ENCODE measurements at regions not wholly inside any gene's neighbourhood (a gene's known extent, or its start where the extent isn't known, plus 50 kb on each side); places are given as distances from the start of the nearest gene placed in this dataset.

DNA sequence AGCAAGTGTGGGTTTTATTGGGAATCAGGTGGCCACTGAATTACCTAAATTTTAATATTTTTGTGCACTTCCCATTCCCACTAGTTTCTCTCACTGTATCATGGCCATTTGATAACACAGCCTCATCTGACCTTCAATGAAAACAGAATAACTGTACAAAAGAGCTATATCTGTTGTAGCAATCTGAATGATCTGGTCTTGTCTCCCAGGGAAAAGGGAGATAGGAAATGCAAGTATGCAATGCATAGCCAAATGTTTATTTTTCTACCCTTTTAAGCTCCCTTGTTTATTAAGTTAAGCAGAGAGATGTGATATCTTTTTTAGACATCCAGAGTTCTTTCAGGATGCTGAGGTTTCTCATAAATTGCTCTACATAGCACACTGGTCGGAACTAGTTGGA, 288.3 kb upstream of the CLINT1 start:
- DNase-seq, result no peak

- no peak for DNase-seq
Observed at GRCh38 chr5:158145827-158146226, 286.9 kb upstream of the CLINT1 start.

DNA sequence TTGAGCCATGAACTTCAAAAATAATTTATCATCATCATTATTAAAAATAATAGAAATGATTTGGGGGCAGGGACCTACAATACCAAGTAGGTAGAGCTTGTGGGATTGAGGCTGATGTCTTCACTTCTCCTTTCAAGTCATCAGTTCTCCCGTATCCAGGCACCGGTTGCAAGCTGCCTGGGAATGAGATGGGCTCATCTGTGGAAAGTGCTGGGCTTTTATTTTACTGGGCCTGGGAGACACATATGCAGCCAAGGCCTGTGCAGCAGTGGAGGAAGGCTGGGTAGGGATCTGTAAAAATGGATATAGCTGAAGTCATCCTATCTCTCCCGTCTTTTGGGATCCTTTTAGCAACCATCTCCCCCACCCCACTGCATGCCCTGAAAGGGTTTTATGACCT, 284.1 kb upstream of the CLINT1 start:
- no peak for DNase-seq

DNA sequence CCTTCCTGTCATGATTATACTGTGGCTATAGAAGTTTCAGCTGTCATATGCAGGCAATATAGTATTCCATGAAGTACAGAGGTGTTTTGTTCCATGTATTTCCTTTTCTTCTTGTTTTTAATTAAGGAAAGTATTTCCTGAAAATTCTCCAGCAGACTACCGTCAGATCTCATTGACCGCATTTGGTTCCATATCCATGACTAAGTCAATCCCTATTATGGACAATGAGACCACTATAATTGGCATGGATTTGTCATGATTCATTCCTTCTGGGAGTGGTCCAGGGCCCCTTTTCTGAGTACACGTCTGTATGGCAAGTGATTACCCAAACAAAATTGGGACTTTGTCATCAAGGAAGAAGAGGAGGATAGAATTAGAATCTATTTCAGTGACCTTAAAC, 283.2 kb upstream of the CLINT1 start:
- no peak for DNase-seq

GRCh38 chr5:158140120-158140731, 281.3 kb upstream of the CLINT1 start:
- no peak for DNase-seq

DNA sequence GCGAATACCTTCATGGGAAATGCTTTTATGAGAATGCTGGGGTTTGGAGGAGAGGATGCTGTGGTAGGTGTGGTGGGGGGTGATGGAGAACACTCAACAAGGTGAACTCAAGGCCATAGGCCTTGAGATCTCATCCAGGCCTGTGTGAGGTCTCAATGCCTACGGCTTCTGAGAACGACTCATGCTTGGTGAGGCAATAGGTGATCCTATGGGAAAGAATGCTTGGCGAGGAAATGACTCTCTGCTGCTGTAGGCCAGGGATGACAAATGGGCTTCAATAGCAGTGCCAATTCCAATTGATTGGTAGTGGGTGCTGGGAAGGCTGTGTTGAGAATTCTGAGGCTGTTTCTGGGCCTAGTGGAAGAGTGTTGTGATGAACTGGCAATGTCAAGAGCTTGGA, 280.2 kb upstream of the CLINT1 start:
- no peak for DNase-seq

- DNase-seq, result no peak
Observed at GRCh38 chr5:158135682-158136179, 276.8 kb upstream of the CLINT1 start.

DNA sequence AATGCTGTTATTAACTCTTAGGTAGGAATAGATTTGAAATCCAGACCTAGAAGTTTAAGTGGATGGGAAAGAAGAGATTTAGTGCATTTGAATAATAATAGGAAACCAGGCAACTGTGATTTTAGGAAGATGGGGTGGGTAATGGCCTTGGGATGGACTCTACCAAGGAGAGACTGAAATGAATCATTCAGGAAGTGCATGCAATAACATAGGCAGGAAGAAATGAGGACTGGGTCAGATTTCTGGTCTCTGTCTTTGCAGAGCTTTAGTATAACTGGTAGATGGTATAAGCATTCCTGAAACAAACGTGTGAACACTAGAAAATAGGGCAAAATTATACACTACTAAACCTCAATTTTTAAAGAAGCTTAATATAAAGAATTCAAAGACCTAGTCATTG, 274.4 kb upstream of the CLINT1 start:
- DNase-seq, result no peak

DNA sequence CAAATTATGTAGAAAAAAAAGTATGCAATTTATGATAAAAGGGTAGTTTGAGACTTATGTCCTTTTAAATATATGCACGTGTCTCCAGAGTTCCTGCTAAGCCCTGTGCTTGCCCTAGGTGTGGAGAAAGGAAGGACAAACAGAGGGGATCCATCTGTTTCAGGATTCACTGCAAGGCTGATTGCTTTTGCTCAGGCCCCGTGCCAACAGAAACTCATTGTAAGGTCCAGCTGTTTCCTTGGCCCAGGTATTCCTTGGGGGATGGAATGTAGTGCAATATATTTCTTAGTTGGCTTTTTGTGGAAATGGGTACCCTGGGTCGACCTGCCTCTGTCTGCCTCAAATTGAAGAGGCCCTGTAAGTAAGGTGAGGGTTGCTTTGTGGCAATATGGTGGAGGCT, 268.6 kb upstream of the CLINT1 start:
- DNase-seq, result no peak

GRCh38 chr5:158126442-158127405, 267.8 kb upstream of the CLINT1 start:
- DNase-seq, result no peak

GRCh38 chr5:158124606-158125316, 265.8 kb upstream of the CLINT1 start:
- DNase-seq, result no peak

DNA sequence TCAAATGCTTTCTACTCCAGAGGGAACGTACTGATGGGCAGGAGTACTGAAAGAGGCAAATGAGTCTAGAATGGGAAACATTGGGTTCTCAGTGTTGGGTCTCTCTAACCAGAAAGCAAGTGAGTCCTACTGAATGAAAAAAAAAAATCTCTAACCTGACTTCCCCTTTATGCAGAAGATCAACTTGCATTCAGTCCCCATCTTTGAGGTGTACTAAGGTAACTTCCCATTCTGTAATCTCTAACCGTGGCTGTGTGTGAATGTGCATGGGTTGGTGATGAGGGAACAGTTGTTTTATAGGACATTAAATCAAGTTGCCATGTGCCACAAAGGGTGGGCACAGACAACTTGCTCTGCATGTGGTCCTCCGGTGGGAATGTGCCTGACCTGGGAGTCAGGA, 264.6 kb upstream of the CLINT1 start:
- no peak for DNase-seq

GRCh38 chr5:158121678-158122077, 262.7 kb upstream of the CLINT1 start:
- DNase-seq, result no peak

DNA sequence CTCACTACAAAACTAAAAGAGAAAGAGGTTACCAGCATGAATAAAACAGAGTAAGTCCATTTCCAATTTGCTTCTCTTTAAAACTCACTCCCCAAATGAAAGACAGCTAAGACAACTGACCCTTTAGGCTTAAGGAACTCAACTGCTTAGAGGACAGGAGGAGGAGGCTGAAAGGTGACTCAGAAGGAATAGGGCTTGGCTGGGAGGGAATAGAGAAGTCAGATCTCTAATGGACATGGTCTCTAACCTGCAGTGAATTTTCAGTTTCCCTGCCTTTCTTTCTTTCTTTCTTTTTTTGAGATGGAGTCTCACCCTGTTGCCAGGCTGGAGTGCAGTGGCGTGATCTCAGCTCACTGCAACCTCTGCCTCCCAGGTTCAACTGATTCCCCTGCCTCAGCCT, 261.8 kb upstream of the CLINT1 start:
- DNase-seq, result no peak

- no peak for DNase-seq
Observed at GRCh38 chr5:158119961-158120723, 261.2 kb upstream of the CLINT1 start.

GRCh38 chr5:158117467-158118160, 258.7 kb upstream of the CLINT1 start:
- no peak for DNase-seq

DNA sequence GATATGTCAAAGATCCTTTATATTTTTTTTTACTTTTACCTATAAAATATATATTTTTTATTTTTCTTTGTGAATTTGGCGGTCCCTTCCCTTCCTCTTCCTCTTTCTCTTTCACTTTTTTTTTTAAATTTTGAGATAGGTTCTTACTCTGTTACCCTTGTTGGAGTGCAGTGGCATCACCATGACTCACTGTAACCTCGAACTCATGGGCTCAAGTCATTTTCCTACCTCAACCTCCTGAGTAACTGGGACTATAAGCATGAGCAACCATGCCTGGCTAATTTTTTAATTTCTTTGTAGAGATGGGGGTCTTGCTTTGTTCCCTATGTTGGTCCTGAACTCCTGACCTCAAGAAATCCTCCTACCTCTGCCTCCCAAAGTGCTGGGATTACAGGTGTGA, 258.0 kb upstream of the CLINT1 start:
- no peak for DNase-seq

GRCh38 chr5:158115468-158115867, 256.5 kb upstream of the CLINT1 start:
- DNase-seq, result no peak

- DNase-seq, result no peak
Observed at GRCh38 chr5:158108177-158108576, 249.2 kb upstream of the CLINT1 start.

DNA sequence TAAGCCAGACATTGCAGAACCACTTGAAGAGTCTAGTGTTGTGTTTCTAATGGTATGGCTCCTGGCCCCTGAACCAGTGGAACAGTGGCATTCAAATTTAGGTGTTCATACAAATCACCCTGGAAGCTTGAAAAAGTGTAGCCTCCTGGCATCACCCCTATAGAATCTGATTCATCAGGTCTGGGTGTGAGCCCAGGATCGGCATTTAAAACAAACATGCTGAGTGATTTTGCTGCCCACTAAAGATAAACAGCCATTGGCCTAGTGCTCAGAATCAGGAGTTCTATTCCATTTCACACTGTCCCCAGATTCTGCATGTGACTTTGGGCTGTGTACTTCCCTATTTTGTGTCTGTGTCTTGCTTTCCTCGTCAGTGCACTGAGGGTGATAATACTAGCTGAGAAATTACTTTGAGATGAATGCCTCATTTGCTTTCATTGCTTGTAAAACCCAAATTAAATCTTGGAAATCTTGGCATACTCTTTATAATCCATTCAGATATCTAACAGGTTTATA, 241.5 kb upstream of the CLINT1 start:
- DNase-seq, result no peak

DNA sequence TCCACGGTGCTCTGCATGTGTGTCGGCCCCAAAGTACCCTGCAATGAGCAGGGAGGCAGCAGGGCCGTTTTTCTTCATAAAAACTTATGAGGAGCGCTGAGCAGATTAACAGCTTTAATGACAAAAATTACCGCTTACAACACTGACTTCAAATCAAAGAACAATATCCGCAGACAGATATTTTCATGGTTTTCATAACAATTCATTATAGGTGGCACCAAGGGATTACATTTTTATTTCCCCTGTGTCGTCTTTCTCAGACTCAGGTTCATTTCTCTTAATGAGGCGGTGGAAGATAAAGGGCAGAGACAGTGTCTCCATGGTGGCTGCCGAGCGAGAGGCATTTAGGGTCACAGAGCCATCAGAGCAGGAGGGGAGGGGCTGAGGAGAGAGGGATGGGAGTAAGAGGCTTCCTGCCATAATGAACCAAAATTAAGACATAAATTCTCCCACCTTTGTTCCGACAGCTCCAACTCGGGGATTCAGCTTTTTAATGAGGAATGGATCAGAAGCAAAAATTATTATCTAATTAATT, 240.7 kb upstream of the CLINT1 start:
- DNase-seq, result no peak

GRCh38 chr5:158096835-158097234, 237.9 kb upstream of the CLINT1 start:
- no peak for DNase-seq
